NCI-H2196 (cell line): ENCODE measurements at regions not wholly inside any gene's neighbourhood (a gene's known extent, or its start where the extent isn't known, plus 50 kb on each side); places are given as distances from the start of the nearest gene placed in this dataset.
"Not testable (repeated sequence)": the region's sequence is repeated elsewhere in the genome, so short reads cannot be mapped to it uniquely, and the experiment has no call there.

Source experiments
- DNase-seq: peaks from one replicate; lab custom pipeline; 2025; ENCODE audit not compliant: unreplicated experiment; lab: John Stamatoyannopoulos, UW

DNA sequence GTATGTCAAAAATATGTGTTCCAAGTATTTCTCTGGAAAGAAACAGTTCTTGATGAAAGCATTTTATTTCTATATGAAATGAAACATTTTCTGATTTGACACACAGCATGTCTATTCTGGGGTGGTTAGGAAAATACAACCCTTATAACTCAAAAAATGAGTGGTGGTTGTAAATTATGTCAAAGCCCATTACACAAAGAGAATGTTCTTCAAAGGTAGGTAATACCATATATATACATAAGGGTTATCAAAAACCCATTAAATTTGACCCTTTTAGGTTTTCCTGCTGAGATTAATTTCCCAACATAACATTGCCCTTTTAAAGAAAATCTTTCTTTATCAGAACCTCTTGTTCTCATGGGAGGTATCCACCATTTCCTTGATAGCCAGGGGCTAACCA is 420.5 kb upstream of the TECRL start:
- no peak for DNase-seq

GRCh38 chr4:64824591-64824990 is 415.3 kb upstream of the TECRL start:
- no peak for DNase-seq

GRCh38 chr4:64822405-64822804 is 413.2 kb upstream of the TECRL start:
- no peak for DNase-seq

DNA sequence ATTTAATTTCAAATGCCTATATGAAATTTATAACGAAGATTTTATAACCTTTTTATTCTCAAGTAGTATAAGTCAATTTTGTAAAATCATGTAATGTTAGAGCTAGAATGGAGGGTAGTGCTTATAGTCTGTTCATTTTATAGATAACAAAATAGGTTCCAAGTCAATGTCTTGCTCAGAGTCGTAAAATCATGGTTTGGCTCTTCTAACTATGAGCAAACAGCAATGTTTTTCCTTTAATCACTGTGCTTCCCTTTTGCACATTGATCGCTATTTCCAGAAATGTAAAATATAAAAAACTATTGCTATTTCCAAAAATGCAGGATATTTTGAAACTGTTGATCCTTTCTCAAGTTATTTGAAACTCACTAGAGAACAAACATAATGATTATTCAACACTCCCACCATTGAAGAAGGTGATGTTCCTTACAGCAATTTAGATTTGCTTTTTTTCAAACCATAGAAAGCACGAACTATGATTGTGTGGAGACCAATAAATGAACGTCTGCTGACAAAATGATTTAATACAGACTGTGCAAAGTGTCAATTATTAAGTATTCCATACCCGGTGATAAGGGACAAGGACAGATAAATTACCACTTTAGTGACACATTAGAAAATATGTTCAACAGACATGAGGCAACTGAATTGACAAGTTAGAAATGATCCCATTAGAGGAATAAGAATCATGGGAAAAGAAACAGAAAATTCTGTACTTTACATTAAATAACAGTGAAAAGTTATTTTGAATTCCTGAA is 412.1 kb upstream of the TECRL start:
- DNase-seq: no peak

GRCh38 chr4:64814616-64815015 is 405.4 kb upstream of the TECRL start:
- DNase-seq: no peak

GRCh38 chr4:64807821-64808220 is 398.6 kb upstream of the TECRL start:
- DNase-seq: no peak

- no peak for DNase-seq
Measured at GRCh38 chr4:64799751-64800150, 390.5 kb upstream of the TECRL start.

GRCh38 chr4:64798828-64799227 is 389.6 kb upstream of the TECRL start:
- DNase-seq: not testable (repeated sequence)

DNA sequence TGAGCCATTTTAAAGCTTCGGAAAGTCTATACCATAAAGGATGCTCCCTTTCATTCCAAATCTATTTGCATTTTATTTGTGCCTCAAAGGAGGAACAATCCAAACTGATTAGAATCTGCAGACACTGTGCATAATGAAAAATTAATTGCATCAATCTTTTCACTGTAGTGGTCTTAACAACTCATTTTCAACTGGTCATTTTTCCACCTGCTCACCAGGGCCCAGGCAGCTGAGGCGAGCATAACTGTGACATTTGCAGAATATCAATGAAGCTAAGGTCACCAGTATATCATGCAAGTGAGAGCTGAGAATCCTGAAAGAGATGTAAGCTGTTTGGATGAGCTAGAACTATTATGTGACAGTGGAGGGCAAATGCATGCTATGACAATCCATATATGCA is 387.3 kb upstream of the TECRL start:
- no peak for DNase-seq

GRCh38 chr4:64784125-64784524 is 374.9 kb upstream of the TECRL start:
- peak; percentile 0 for DNase-seq

DNA sequence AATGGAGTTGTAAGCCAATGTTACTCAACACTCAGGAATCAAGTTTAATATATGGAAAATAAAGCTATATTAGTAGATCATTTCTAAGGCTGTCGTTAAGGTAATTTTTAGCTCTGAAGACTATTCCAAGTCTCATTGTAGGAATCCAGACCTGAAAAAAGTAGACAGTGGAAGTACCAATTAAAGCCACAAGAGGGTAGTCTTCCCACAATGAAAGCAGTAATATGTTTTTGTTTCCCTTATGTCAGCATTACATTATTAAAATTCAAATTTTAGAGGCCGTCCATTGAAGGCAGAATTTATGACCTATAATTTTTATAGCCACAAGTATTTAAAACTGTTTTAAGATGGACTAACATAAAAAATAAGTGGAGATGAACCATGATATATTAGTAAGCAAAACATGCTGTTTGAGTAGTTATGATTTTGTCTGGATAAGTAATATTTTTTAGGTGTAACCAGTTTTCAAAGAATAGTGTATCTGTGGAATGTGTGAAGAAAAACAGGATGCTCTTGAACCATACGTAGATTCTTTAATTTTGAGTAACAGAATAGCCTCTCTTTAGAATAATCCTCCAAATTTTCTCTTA is 372.6 kb upstream of the TECRL start:
- DNase-seq: peak; percentile 12

- no peak for DNase-seq
Measured at GRCh38 chr4:64780664-64781063, 371.4 kb upstream of the TECRL start.

DNA sequence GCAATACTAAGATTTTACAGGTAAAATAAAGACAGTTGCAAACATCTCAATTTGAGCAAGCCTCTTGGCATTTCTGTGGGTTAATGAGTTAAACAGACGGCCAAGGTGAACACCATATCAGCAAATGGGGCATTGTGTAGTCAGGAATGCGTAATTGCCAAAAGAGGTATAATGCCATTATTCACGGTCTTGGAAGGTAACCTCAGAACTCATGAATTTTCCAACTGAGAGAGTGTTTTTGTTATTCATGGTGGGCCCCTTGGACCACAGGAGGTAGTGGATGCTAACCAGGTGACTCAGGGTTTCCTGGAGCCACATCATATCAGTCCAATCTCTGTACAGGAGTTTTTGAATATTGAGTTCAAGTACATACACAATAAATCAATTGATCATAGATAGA is 368.0 kb upstream of the TECRL start:
- DNase-seq: no peak

GRCh38 chr4:64776820-64777219 is 367.6 kb upstream of the TECRL start:
- DNase-seq: no peak

DNA sequence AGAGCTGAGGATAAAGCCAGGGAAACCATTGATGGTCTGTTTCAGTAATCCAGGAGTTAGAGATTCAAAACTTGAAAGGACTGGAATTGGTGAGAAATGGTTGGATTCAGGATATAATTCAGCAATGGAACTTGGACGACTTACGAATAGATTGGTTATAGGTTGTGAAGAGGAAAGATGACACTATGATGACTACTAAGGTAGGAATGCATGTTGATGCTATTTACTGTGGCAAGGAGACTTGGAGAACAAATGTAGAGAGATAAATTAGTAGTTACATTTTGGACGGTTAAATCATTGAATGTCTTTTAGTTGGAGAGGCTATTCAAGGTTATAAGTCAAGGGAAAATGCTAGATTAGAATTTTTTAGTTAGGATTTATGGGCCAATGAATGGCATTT is 365.4 kb upstream of the TECRL start:
- DNase-seq: no peak

- DNase-seq: no peak
Measured at GRCh38 chr4:64771149-64771548, 361.9 kb upstream of the TECRL start.

DNA sequence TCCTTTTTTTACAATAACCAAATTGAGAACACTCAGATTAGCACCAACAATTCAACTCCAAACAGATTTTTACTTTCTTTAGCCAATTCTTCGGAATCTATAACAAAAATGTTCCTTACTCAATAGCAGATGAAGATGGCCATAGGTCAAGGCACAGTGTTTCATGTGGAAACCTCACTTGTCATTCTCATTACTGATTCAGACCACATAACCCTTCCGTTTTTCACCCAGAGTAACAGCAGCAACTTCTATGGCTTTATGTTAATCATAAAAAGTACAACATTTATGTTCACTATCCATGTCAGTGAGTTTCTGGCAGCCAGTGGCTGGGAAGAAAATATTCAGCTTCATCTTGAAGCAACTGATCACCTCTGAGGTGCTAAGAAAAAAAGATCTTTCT is 358.3 kb upstream of the TECRL start:
- no peak for DNase-seq

DNA sequence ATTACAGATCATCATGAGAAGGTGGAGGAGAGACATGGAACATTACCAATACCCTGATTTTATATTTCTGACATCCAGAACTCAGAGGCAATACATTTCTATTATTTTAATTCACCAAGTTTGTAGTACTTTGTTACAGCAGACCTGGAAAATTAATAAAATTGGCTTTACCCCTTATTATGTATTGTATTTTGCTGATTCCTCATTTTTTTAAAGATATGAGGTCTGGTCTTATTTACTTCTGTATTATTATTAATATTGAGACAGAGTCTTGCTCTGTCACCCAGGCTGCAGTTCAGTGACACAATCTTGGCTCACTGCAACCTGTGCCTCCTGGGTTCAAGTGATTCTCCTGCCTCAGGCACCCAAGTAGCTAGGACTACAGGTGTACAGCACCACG is 357.3 kb upstream of the TECRL start:
- DNase-seq: no peak

DNA sequence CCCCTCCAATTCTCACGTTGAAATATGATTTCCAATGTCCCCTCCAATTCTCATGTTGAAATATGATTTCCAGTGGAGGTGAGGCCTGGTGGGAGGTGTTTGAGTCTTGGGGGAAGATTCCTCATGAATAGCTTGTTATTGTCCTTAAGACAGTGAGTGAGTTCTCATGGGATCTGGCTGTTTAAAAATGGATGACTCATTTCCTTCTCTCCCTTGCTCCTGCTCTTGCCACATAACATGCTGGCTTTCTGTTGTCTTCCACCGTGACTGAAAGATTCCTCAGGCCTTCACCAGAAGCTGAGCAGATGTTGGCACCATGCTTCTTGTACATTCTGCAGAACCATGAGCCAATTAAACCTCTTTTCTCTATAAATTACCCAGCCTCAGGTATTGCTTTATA is 346.8 kb upstream of the TECRL start:
- DNase-seq: no peak

DNA sequence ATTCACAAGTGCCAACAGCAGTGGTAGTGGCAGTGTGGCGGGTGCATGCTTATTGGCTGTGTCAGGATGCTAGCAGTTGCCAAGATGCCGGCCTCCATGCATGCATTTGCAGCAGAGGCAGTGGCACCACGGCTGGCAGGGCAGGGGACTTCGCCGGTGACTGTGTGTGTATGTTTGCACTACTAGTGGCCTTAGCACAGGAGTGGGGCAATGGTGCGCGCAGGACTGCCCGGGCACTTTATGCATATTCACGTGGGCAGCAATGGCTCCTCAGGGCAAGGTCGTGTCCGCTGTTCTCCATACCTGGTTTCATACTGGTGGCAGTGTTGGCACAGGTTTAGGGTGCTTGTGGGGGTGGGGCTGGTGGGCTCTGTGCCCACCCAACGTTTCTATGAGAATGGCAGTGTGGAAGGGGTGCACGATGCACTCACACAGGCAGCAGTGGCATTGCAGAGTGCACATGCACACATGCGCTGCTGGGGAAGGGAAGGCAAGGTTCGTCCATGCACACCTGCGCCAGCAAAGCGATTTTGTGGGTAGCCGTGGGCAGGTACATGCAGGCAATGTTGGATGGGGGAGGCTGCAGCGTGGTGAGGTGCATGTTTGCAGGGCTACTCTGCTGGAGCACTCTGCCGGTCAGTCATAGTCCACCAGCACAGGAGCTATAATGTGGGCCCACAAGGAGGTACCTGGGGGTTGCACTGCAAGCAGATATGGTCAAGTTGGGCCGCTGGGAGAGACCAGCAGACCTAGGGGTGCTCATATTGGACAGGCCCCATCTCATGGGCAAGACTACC is 338.9 kb upstream of the TECRL start:
- DNase-seq: no peak

GRCh38 chr4:64738240-64738639 is 329.0 kb upstream of the TECRL start:
- no peak for DNase-seq

DNA sequence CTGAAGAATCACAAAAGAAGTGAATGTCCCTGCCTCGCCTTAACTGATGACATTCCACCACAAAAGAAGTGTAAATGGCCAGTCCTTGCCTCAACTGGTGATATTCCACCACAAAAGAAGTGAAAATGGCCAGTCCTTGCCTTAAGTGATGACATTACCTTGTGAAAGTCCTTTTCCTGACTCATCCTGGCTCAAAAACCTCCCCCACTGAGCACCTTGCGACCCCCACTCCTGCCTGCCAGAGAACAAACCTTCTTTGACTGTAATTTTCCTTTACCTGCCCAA is 328.5 kb upstream of the TECRL start:
- not testable (repeated sequence) for DNase-seq
